GM19240 (cell line): ENCODE measurements at regions not wholly inside any gene's neighbourhood (a gene's known extent, or its start where the extent isn't known, plus 50 kb on each side); places are given as distances from the start of the nearest gene placed in this dataset.
"Not testable (repeated sequence)": the region's sequence is repeated elsewhere in the genome, so short reads cannot be mapped to it uniquely, and the experiment has no call there.

Source experiments
- DNase-seq: peaks from one replicate; pipeline ENCODE4 v3.0.0; 2011; ENCODE audit warnings: low spot score; ENCODE audit not compliant: insufficient read length

GRCh38 chr14:71388862-71389261 is 481.6 kb downstream of the PCNX1 start:
- DNase-seq = no peak

- DNase-seq = no peak
Observed at GRCh38 chr14:71394386-71394785, 487.1 kb downstream of the PCNX1 start.

GRCh38 chr14:71395151-71395604 is 487.9 kb downstream of the PCNX1 start:
- no peak for DNase-seq

- no peak for DNase-seq
Observed at GRCh38 chr14:71395636-71396035, 488.4 kb downstream of the PCNX1 start.

DNA sequence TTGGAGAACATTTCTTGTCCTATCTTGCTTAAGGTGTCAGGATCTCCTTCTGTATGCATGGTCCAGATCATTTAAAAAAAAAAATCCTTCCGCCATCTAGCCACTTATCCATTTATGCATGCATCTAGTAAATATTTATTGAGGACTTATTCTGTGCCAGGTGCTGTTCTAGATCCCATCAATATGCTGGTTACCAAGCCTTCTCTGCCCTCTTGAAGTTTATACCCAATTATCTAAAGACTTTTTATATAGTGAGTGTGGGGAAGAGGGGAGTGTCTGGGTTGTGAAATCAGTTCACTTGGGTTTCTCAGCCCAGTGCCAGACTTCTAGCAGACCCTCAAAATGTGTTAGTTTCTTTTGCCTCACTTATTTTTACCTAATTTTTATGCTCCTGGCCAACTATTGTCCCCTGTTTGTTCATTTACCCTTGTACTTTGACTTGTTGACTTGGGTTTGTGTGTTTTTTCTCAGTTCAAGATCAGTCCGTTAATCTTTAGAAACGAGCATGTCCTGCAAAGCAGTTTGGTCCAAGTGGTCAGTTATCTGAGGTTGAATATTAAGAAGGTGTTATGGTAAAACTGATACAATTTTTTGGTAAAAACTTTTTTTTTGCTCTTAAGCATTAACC is 488.9 kb downstream of the PCNX1 start:
- no peak for DNase-seq

DNA sequence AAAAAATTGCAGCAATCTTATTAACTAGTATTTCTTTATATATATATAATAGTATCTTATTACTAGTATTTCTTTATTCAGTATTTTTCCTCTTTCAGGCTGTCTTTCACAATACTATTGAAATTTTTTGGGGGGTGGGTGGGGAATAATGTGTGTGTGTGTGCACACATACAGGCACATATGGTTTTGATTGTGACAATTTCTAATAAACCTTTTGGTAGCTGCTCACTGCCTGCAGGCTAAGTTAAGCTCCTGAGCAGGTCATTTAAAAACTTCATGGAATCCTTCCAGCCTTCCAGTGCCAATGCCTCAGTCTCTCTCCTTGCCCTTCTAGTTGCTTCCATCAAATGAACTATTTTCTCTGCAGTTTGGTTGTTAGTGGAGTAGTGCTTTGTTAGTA is 490.1 kb downstream of the PCNX1 start:
- DNase-seq = no peak

DNA sequence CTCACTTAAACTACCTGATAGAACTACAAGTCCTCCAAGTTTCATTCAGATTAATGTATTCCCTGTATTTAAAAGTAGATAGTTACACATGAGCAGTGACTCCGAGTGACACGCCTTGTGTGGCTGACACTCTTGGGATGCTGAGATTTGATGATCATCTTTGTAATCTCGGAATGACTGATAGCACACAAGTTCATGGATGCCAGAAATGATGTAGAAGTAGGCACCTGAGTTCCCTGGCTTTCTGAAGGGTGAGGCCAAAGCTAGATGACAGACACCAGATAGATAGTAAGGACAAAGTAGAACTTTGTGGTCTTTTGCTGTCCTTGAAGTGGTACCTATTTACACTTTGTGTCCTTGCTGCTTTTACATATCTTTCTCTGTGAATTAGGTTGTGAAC is 491.2 kb downstream of the PCNX1 start:
- DNase-seq = no peak

- DNase-seq = no peak
Observed at GRCh38 chr14:71399057-71399487, 491.8 kb downstream of the PCNX1 start.

DNA sequence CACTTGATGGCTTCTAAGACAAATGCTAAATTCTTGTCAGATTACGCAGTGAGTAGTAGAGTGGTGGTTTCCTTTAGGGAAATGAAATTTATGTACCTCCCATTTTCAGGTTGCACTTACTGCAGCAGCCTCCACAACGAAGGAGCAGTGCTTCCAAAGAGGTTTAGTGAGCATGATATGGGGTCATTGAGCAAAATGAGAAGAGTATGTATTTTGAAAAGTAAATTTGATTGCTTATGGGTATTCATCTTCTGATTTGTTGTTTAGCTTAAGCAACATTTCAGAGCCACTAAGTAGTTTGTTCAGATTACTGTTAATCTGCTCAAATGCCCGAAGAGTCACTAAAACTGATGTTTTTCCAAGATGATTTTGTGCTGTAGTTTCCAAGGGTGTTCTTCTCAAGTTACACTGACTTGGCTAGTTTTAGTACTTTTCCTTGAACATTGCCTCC is 493.6 kb downstream of the PCNX1 start:
- DNase-seq = no peak

GRCh38 chr14:71402415-71402814 is 495.2 kb downstream of the PCNX1 start:
- DNase-seq = not testable (repeated sequence)

DNA sequence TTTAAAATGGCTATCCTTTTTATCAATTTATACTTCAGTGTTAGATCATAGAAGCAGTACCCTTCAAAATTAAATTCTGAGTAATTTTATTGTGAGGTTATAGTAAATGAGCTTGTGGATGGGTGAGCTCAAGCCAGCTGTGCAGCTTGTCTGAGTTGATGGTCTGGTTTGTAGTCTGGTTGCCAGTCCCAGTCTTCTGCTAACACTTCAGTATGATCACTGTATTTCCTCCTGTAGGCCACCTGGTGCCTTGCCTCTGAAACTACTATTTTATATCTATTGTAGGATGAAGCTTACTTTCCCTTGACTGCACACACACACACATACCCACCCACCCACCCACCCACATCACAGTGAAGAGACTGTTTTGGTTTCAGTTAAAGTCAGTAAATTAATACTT is 496.4 kb downstream of the PCNX1 start:
- DNase-seq = no peak

GRCh38 chr14:71405676-71406075 is 498.4 kb downstream of the PCNX1 start:
- DNase-seq = no peak

DNA sequence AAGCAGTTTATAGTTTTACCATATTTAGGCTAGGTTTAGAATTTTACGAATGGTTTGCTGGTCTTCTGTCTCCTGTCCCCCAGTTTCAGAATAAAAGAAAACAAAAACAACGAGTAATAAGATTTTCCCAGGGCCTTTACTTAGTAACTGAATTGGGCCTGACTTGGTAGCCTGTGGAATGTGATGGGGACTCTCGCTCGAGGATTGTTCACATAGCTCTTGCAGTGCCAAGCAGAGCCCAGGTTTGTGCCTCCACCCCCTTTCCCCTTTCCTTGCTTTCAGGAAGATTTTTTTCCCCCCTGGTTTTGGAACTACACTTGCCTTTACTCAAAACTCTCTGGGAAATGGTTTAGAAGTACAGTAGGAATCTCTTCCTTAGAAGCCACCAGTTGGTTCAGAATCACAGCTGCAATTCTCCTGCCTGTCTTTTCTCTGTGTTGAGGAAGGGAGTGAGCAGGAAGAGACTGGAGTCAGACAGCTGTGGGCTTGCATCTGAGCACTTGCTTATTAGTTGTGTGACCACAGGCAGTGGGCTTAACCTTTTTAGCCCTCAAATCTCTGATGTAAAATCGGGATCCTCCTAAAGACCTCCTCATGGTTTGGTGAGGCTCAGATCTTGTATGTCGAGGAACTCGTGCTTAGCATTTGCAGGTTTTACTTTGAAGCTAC is 501.2 kb downstream of the PCNX1 start:
- DNase-seq = no peak

DNA sequence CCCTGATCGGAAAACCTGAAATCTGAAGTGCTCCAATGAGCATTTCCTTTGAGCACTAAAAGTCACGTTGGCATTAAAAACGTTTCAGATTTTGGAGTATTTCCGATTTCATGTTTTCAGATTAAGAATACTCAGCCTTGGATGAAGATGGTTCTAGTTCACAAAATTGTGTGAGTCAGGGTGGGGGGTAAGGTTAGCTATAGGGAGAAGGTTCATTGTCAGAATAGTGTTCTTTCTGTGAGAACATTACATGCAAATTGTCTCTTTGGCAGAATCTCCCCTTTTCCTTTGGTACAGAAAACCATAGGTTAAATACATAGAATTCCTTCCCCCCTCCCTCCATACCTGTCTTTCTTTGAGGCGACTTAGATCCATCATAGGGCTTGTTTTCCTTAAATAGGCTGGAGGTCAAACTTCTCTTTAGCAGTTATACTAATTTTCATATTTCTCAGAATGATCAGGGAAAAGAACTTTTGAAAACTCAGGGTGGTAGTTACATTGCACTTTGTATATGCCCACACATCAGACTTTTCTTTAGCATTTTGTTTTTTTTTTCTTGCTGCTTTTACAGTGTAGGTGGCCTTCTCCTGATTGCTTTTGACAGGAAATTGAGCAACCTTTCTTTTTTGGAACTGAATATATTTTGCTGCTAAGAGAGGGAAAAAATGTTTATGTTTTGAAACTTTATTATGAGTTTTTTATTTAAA is 503.5 kb downstream of the PCNX1 start:
- no peak for DNase-seq

DNA sequence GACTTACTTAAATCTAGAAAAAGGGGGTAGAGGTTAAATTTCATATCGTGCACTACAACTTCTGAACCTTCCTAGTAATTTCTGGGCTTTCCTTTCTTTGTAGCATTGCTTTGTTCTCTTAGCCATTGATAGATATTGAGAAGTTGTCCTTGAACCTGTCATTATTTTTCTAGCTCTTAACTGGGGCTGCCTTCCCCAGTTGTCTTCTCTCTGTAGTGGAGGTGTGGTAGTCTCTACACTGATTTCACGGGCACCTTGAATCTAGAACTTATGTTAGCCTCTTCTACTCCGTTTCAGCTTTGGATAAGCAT is 504.0 kb downstream of the PCNX1 start:
- DNase-seq = no peak

DNA sequence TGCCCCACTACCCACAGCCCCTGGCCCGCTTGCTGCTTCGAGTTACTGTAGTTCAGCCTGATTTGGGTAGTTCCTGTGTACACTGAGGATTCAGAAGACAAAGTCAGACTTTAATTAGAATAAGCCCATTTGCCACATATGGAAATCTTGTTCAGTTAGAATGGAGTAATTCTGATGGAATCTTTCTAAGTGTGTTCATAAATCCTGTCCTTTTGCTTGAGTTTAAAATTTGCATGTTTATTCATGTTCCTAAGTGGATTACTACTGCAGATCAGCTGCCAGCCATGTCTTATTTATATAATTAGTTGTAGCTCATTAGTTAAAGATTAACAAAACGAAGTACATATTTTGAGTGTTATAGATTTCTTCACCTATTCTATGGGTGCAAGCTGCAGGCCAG is 504.5 kb downstream of the PCNX1 start:
- no peak for DNase-seq

DNA sequence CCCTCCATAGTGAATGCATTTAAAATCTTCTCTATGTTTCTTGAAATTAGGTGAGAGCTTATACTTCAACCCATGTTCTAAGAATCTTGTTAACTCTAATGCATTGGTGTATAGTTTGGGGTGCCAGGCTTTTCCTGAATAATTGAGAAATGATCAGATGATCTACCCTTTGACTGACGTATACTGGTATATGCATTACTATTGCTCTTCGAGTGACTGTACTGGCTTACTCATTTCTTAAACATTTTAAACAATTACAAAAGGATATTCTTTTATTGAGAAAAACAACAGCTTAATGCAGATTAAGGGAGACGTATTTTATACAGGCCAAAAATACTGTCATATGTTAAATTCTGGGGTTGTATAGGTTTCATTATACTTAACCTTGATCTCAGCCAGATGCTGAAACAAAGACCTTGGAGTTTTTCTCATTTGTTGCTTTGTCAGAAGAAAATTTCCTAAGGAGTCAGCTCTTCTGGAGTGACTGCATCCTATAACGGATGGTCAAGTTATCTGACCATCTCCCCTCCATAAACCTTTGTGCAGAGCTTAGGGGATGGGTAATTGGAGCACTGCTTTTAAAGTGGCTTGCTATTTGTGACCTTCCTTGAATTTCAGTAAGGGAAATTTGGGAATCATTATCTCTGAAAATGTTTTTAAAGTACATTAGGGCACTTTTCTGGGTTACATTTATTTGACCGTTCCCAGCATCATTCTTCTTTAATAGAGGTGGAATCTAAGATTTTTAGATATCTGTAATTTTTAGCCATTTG is 507.6 kb downstream of the PCNX1 start:
- DNase-seq = no peak

GRCh38 chr14:71415404-71415690 is 508.1 kb downstream of the PCNX1 start:
- no peak for DNase-seq

DNA sequence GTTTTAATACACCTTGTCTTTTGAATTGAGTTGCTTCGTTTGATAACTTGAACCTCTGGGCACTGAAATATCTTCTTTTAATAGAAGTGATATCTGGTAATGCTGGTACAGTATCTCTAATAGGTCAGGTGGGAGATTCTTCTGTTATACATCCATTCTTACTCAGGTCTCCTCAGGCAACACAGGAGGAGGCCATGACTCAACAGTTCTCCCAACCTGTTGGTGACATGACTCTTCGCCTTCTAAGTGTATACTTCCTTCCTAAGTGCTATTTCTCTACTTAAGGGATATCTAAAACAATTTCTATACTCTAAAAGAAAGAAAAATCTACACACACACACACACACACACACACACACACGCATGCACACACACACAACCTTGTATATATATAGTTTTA is 509.1 kb downstream of the PCNX1 start:
- no peak for DNase-seq

GRCh38 chr14:71418532-71419245 is 511.4 kb downstream of the PCNX1 start:
- DNase-seq = no peak

- no peak for DNase-seq
Observed at GRCh38 chr14:71423481-71423880, 508.7 kb upstream of the RGS6 start.

GRCh38 chr14:71424941-71425340 is 507.3 kb upstream of the RGS6 start:
- no peak for DNase-seq
